ENCODE measurements at regions not wholly inside any gene's neighbourhood (a gene's known extent, or its start where the extent isn't known, plus 50 kb on each side); places are given as distances from the start of the nearest gene placed in this dataset.

DNA sequence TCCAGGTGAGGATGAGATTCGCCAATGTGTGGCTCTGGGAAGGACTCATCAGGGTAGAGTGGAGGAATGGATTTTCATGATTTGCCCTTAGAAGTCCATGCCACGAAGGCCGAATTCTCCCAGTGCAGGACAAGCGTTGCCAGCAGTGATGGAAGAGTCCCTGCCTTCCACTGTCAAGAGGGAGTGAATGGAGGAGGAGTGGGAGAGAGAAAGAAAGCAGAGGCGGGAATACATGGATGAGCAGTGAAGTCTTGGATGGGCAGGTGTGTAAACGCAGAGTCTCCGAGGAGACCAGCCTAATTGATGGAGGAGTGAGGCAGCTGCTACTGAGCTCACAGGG, 419.2 kb downstream of the GLRX3 start:
- Mint-ChIP-seq H3K27ac (ENCODE audit: unreplicated experiment) (no peak overlapping the region), H3K27me3 (ENCODE audit: unreplicated experiment) (no peaks in the 10 kb centered on the region), H3K4me1 (ENCODE audit: low read depth, unreplicated experiment) (no peaks in the 10 kb centered on the region), H3K4me3 (ENCODE audit: low read depth, unreplicated experiment) (no peak overlapping the region), H3K9me3 (ENCODE audit: low read depth, unreplicated experiment) (peaks cover 11% of the 10 kb centered on the region), H3K36me3 (ENCODE audit: insufficient read depth, unreplicated experiment) (no peaks in the 10 kb centered on the region)
- intact Hi-C loops (cut with micrococcal nuclease; ENCODE audit: unreplicated experiment): no loop called here
- TF ChIP-seq, protein P1, sequence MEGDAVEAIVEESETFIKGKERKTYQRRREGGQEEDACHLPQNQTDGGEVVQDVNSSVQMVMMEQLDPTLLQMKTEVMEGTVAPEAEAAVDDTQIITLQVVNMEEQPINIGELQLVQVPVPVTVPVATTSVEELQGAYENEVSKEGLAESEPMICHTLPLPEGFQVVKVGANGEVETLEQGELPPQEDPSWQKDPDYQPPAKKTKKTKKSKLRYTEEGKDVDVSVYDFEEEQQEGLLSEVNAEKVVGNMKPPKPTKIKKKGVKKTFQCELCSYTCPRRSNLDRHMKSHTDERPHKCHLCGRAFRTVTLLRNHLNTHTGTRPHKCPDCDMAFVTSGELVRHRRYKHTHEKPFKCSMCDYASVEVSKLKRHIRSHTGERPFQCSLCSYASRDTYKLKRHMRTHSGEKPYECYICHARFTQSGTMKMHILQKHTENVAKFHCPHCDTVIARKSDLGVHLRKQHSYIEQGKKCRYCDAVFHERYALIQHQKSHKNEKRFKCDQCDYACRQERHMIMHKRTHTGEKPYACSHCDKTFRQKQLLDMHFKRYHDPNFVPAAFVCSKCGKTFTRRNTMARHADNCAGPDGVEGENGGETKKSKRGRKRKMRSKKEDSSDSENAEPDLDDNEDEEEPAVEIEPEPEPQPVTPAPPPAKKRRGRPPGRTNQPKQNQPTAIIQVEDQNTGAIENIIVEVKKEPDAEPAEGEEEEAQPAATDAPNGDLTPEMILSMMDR (IDR thresholded peaks at IDR 0.05; ENCODE audit: unreplicated experiment): no peak
- CTCF ChIA-PET: no interaction called here
- DNase-seq: no peak
- no TSS peak for BruUV-seq (replicated peaks)

DNA sequence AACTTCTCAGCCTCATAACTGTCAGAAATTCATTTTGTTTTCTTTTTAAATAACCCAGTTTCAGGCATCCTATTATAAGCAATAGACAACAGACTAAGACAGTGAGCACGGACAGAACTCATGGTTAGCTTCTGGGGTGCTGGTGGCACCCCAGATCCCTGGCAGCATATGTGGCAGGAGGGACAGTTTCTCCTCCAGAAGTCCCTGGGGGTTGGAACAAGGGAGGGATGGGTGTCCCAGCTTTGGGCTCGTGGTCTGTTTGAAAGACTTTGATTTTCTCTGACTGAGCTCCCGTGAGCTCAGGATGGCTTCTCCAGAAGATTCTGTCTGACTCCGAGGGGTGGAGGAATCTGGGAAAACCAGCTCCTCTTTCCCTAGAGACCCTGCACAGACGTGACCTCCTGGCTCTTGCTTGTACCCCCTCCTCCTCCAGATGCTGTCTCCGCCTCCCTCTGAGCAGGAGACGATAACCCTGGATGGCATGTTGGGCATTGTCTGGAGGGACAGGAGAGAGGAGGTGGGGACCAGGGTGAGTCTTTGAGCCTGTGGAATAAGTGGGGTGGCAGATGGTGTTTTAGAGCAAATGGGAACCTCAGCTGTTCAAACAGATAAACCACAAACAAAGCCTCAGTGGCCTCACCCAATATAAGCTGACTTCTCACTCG, 421.1 kb downstream of the GLRX3 start:
- Mint-ChIP-seq H3K4me1 (ENCODE audit: low read depth, unreplicated experiment) (no peaks in the 10 kb centered on the region), H3K4me3 (ENCODE audit: low read depth, unreplicated experiment) (no peak overlapping the region), H3K27me3 (ENCODE audit: unreplicated experiment) (no peaks in the 10 kb centered on the region), H3K36me3 (ENCODE audit: insufficient read depth, unreplicated experiment) (no peaks in the 10 kb centered on the region), H3K9me3 (ENCODE audit: low read depth, unreplicated experiment) (peaks cover 11% of the 10 kb centered on the region), H3K27ac (ENCODE audit: unreplicated experiment) (no peak overlapping the region)
- DNase-seq: no peak
- TF ChIP-seq, protein P1 (IDR thresholded peaks at IDR 0.05; ENCODE audit: unreplicated experiment): no peak
- no TSS peak for BruUV-seq (replicated peaks)
- CTCF ChIA-PET: no interaction called here
- intact Hi-C loops (cut with micrococcal nuclease; ENCODE audit: unreplicated experiment): no loop called here

DNA sequence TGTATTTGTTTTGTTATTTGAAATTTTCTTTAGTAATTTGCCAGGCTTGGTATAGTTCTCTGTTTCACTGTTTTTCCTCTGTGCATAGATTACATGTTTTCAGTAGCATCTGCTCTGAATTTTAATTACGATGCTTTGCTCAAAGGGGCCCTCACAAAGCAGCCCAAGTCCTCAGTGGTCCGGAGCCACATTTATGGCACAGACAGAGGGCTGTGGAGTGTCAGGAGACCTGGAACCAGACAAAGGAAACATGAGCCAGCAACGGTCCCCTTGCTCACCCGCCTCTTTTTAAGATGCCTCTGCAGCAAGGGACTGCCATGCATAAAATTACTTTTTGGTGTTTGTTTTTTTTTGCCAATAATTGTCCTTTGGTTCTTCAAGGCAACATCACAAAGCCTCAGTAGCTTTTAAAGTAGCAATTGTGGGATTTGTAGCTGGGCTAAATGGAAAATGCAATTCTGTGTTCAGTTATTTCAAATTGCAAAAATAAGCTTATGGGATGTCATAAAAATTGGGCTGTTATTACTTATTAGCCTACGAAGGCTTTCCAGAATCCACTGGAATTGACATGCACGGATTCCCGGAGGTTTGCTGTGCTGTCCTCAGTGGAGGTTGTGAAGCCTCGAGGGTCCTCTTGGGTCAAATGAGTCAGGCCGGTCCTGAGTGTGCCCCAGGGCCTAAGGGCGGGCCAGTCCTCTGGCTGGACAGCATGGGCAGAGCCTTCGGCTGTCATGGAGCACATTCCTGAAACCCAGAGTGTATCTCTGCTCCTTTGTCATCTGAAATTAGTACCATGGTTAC, 422.8 kb downstream of the GLRX3 start:
- Mint-ChIP-seq H3K9me3 (ENCODE audit: low read depth, unreplicated experiment) (peaks cover 10% of the 10 kb centered on the region), H3K36me3 (ENCODE audit: insufficient read depth, unreplicated experiment) (no peaks in the 10 kb centered on the region), H3K4me1 (ENCODE audit: low read depth, unreplicated experiment) (no peaks in the 10 kb centered on the region), H3K27ac (ENCODE audit: unreplicated experiment) (no peak overlapping the region), H3K27me3 (ENCODE audit: unreplicated experiment) (no peaks in the 10 kb centered on the region), H3K4me3 (ENCODE audit: low read depth, unreplicated experiment) (no peak overlapping the region)
- TF ChIP-seq, protein P1 (IDR thresholded peaks at IDR 0.05; ENCODE audit: unreplicated experiment): no peak
- BruUV-seq (replicated peaks): no TSS peak
- intact Hi-C loops (cut with micrococcal nuclease; ENCODE audit: unreplicated experiment): no loop called here
- DNase-seq: no peak
- CTCF ChIA-PET: no interaction called here

DNA sequence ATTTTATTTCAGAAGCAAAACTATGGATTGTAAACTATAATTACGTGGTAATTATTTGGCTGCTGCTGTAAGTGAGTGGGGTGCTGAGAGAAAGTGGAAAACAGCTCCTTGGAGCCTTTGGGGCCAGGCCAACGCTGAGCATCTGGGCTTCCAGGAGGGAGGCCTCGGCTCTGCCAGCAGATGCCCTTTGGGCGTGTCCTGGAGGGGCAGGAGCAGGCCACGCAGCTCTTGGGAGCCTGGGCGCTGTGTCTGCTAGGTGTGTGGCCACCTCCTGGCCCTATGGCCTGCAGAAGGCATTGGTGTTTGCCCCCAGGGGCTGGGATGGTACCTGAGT, 423.3 kb downstream of the GLRX3 start:
- Mint-ChIP-seq H3K36me3 (ENCODE audit: insufficient read depth, unreplicated experiment) (no peaks in the 10 kb centered on the region), H3K27me3 (ENCODE audit: unreplicated experiment) (no peaks in the 10 kb centered on the region), H3K4me1 (ENCODE audit: low read depth, unreplicated experiment) (no peaks in the 10 kb centered on the region), H3K4me3 (ENCODE audit: low read depth, unreplicated experiment) (no peak overlapping the region), H3K27ac (ENCODE audit: unreplicated experiment) (no peak overlapping the region), H3K9me3 (ENCODE audit: low read depth, unreplicated experiment) (peaks cover 15% of the 10 kb centered on the region)
- TF ChIP-seq, protein P1 (IDR thresholded peaks at IDR 0.05; ENCODE audit: unreplicated experiment): no peak
- DNase-seq: no peak
- intact Hi-C loops (cut with micrococcal nuclease; ENCODE audit: unreplicated experiment): no loop called here
- BruUV-seq (replicated peaks): no TSS peak
- CTCF ChIA-PET: no interaction called here
